GM11168 (cell line): ENCODE measurements at regions not wholly inside any gene's neighbourhood (a gene's known extent, or its start where the extent isn't known, plus 50 kb on each side); places are given as distances from the start of the nearest gene placed in this dataset.
"Not testable (repeated sequence)": the region's sequence is repeated elsewhere in the genome, so short reads cannot be mapped to it uniquely, and the experiment has no call there.

Source experiments
- in situ Hi-C: fragments of 300-500 bp; cut with MboI; formaldehyde crosslinking; loops from one replicate; pipeline ENCODE4 v1.12.0; 2022; ENCODE audit warnings: low sequenced_read_pairs; ENCODE audit not compliant: unreplicated experiment

DNA sequence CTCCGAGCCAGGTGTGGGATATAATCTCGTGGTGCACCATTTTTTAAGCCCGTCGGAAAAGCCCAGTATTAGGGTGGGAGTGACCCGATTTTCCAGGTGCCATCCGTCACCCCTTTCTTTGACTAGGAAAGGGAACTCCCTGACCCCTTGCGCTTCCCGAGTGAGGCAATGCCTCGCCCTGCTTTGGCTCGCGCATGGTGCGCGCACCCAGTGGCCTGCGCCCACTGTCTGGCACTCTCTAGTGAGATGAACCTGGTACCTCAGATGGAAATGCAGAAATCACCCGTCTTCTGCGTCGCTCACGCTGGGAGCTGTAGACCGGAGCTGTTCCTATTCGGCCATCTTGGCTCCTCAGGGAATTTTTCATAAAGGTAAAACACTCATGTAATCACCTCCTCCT is 63.9 kb downstream of the RWDD3 start:
- in situ Hi-C loops, result not testable (repeated sequence)

DNA sequence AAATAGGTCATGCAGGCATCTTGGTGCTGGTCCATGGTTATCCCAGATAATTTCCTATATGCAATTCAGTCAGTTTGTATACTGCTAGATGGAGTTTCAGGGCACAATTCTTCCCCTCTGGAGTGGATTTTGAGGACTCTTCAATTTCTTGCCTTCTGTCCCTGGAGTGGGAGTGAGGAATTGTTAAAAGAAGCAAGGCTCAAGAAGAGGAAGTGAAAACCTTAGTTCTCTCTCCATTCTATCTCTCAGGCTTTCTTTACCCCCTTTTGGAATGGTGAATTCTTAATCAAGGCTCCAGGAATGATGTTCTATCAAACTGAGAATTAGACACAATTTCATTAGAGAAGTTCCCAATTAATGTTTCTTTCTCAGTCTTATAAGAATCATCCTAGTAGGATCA is 67.1 kb downstream of the RWDD3 start:
- in situ Hi-C loops, result no loop called here

DNA sequence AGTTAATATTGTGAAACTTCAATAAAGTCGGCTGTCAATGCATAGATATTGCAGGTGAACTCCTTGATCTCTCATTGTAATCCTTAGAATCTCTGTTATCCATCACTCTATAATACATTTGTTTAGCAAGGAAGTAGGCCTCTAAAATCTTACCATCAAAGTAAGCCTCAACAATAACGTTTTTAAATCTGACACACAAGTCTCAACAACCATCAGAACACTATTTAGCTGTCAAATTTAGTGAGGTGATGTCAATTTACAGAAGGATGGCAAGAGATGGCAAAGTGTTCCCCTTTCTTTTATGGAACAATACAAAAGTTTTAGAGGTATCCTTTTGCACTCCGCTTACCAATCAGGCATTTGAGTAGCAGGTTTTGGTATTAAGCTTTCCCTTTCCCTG is 67.6 kb downstream of the RWDD3 start:
- in situ Hi-C loops, result no loop called here

DNA sequence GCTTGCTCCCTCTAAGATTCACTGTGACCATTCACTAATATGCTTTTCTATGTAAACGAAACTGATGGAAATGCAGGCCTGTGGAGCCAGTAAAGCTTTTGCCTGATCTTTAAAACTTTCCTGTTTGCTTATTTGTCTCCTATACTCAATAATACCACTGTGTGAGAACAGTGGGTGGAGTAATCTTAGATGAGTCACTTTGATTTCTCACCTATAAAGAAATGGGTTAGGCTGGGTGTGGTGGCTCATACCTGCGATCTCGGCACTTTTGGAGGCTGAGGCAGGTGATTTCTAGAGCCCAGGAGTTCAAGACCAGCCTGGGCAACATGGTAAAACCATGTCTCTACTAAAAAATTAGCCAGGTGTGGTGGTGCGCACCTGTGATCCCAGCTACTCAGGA is 70.8 kb downstream of the RWDD3 start:
- in situ Hi-C loops, result no loop called here

DNA sequence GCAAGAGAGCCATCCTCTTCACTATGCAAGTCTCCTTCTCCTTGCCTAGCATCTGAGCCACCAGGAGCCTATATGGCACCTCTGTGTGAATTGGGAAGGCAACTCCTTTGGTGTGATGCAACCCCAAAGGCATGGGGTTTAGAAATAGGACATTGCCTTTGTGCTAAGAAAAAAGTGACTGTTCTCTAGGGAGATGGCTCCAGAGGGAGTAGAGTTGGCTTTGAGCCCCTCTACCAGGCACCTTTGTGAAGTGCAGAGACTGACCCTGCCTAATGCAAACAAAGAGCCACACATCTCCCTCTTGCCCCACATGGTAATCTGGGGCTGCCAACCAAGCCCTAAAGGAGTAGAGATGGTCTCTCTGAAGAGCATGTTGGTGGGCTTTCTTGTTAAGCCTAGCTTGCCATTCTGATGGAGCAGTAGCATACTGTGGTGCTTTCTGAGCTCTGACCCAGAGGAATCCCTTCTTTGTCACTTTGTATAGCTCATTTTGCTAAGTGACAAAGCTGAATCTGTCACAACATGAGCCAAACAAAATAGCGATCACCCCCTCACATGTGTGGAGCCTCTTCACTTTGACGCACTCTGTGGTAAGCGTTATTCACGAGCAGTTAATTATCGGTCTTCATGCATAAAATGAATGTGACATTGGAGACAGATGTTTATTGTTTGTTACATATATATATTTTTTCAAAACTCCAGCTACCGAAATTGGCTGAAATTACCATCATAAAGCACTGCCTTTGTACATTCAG is 74.4 kb downstream of the RWDD3 start:
- in situ Hi-C loops, result no loop called here

DNA sequence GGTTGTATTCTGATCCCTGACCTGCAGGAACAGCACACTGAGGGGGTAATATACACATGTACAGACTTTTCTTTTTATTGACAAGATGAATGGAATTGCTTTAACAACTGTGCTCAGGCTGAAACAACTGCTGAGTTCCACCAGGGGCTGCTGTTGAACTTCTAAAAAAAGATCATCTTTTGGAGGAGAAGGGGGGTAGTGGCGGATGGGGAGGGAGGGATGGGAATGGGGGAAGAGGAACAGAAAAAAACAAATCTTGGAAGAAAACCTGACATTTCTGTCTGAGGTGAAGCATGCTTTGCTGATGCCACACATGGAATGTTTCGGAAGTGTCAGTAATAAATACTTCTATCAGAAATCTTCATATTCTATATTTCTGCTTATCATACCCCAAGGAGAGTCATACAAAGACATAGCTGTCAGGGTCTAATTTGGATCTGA is 75.0 kb downstream of the RWDD3 start:
- in situ Hi-C loops, result no loop called here

DNA sequence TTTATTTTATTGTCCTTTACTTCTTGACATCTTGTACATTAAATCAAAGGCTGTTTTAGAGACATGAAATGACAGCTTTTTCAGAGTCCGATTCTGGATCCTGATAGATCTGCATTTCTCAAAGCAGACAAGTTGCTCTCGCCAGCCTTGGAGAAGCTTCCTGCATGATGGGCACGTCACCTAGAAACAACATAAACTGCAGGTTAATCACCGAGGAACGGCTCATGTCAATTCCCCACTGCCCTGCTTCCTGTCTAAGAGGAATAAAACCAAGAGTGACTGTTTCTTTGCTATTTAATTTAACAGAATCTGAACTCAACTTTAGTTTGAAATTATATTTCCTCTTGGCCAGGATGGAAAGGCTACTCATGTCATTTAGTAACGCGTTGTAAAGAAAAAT is 77.0 kb downstream of the RWDD3 start:
- in situ Hi-C loops, result no loop called here

DNA sequence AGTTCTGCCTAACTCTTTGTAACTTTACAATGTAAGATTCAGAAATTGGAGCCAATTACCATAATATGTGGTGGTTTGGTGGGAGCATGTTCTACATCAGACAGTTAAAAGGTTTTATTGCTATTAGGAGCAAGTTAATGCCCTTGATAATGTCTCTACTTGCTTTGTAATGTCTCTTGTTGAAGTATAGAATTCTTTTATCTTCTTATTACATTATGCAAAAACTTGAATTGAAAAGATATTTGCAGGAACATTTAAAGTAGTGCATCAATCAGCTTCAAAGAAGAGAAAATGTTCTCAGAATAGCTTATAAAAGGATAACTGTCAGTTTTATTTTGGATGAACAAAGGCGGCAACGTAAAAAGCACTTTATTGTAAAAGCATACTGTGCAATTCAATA is 77.8 kb downstream of the RWDD3 start:
- in situ Hi-C loops, result no loop called here

DNA sequence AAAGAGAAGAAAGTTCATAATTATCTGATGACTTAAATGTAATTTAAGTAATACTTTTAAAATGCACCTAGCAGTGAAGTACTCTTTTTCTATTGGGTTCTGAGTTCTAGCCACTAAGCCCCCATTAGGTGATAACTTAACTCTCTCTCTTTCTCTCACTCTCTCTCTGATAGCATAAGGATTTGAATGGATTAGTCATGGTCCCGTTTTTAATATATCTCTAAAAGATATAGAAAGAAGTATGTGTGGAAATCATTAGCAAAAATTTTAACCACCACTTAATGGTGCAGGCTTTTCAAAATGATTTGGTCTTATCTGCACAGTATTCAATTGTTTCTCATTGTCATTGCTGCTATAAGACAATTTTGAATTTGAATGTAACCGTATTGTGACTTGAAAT is 78.2 kb downstream of the RWDD3 start:
- in situ Hi-C loops, result no loop called here

DNA sequence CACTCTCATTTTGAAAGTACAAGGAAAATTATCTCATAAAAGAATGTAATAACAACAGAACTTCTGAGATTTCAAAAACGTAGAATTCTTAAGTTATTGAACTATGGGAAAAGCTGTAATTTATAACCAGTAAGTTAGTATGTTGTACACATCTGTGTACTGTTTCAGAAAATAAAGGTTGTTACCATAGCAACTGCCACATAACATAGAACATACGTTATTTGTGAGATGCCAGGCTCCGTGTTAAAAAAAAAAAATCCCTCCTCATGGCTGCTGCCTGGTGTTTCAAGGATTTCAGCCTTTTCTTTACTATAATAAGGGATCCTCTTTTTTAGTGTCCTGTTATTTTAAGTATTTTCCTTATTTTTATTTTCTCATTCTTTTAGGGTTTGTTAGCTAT is 79.5 kb downstream of the RWDD3 start:
- in situ Hi-C loops, result no loop called here

DNA sequence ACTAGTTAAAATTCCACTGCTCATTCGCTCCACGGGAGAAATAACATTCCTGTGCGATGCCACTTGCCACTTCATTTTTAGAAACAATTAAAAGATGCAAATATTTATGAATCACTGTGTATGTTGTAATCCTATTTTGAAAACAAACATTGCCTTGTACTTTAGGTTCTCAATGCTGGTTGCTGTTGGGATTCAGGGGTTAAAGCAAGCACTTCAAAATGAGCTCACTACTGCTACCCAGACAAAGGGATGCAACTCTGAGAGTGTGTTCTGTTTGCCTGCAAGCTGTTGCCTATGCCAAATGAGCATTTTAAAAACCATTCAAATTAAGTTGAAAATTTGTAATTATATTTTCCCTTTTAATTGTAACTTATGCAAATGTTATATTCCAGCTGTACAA is 87.5 kb downstream of the RWDD3 start:
- in situ Hi-C loops, result no loop called here

DNA sequence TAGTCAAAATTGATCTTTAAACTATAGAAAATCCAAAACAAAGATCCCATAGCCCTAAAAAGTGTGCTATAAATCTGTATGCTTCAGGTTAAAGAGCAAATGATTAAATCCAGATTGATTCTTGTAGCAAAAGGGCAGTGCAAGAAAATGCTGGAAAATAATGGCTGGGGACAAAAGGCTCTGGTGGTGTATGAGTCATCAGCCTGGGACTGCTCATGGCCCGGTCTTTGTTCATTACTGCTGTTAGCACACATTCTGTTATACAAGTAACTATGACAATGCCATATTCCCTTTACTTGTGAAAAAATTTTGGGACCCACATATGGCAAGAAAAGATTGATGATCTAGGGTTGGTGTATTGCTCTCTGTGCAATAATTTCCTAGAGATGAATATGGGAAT is 89.1 kb downstream of the RWDD3 start:
- in situ Hi-C loops, result no loop called here

DNA sequence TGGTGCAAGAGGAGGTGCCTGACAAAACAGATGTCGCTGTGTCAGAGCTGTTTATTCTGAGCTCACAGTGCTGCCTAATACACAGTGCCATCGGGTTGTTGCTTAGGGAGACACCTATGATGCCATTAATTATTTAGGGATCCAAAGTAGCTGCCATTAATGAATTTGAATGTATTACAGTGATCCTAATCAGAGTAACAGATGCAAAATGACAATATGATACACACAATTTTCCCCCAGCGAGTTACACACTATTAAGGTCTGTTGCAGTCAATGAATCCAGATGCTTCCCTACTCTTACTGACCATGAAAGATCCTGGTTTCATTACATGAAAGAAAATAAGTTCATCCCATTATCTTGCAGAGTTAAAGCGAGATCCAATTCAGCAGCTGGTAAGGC is 91.3 kb downstream of the RWDD3 start:
- in situ Hi-C loops, result no loop called here

DNA sequence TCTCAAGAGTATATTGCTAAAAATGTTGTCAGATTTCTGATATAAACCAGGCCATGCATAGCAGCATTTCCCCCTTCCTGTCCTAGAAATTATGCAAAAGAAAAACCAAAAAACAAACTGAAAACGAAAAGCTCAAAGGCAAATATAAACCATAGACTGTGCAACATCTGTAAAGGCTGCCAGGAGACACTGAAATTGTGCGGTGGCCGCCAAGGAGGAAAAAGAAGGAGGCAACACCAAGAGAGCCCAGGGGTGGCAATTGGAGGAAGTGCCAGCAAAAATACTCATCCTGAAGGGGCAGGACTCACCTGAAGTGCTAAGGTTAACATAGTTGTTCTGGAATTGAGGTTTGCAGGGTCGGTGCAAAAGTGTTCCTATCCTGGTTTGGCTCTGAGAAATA is 92.0 kb downstream of the RWDD3 start:
- in situ Hi-C loops, result no loop called here

DNA sequence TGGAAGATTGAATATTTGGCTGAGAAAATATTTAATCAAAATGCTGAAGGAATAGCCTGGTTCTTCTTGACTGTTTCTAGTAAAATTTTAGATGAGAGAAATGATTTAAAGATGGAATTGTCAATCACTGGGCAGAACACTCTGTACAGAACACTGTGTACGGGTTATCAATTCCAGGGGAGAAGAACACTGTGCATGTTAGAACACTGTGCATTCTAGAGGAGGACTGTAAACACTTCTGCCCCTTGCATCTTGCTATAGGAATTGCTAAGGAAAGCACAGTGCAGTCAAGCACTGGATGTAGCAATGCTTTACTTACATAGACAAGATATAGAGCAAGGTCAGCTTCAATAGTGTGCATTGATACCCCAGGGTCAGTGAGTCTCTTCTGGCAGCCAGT is 98.7 kb downstream of the RWDD3 start:
- in situ Hi-C loops, result no loop called here

DNA sequence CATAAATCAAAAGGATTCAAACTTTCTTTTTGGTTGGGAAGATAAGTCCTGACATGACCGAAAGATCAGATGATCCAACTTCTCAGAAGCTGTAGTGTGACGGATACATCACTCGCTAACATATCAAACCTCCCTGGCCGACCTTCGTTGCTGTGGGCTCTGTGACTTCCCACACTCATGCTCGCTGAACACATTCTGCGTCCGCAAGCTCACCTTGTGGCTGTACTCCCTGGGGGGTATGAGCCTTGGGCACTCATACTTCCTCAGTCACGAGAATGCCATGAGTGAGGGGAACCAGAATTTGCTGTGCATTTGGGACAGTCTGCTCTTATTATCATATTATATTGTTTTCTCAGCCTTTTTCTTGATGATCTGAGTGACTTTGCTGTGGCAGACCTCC is 105.4 kb downstream of the RWDD3 start:
- in situ Hi-C loops, result no loop called here

DNA sequence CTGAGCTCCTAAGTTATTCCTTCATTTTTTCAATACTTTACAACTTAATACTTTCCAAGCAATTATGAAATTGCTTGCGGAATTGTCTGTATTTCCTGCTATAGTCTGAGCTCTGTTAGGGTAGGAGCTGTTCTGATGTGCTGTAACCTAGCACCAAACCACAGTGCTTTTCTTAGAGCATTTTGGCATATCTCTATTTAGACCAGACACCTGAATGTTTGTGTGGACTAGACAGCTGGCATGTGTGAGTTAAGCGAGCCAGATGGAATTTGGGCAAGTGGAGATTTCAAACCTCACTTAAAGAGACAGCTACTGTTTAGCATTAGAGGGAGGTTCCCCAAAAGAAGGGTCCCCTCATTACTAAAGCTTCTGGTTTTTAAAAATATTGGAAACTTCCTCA is 106.1 kb downstream of the RWDD3 start:
- in situ Hi-C loops, result no loop called here

DNA sequence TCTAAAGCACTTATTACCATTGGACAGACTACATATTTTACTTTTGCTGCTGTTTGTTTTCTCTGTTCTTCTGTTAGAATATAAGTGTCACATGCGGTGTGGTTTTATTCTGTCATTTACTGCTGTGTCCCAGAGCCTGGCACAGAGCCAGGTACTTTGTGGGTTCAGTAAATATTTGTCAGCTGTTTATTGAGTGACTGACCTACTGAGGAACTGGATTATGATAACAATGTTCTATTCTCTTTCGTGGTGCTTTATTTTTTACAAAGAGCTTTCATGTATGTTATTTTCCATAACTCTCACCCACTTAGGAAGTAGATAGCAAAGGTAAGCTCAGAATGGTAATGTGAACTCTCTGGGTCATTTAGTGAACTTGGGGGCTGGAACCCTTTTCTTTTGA is 118.8 kb downstream of the RWDD3 start:
- in situ Hi-C loops, result no loop called here

DNA sequence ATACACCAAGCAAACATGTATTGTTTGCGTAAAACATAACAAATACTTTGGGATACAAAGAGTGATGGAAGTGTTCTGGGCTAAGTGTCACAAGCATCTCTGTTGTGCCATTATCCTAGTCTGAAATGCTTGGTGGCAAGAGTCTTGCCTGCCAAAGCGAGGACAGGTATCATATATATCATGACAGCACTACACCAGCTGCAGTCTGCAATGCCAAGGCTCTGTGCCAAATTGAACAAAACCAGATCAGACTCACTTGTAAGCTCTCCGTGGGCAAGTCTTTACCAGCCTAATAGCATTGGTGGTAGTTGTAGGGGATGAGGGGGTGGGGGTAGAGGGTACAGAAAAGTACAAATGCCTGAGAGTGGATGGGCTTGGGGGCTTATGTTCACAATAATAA is 119.2 kb downstream of the RWDD3 start:
- in situ Hi-C loops, result no loop called here

DNA sequence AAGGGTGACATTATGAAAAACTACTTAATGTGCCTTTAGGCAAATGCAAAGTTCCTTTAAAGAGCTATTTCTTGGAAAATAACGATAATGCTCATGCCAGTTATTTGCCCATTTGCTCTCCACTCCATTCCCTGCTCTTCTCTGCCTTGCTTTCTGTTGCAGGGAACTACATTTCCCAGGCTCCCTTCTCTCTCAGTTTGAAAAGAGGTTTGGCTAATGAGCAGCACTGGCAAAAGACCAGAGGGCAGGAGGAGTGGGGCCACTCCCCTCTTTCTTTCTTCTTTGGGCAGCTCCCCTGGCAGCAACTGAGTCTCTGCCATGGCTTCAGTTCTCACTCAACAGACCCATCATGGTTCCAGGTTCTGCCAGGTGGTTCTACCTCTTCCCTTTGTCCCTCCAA is 130.5 kb downstream of the RWDD3 start:
- in situ Hi-C loops, result no loop called here

DNA sequence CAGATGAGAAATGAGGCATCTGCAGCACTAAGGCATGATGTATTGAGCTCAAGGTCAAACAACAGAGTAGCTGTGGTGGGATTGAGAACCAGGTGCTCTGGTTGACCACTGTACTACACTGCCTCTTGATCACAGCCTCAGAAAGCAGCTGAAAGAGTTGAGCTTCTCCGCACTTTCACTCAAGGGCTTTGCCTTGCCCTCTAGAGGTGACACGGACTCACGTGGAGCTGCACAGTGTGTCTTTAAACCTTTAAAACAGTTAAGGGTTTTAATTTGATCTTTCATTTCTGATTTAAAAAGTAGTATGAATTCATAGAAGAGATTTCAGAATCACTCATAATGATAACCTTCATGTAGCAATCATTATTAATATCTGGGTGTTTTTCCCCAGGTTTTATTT is 132.5 kb downstream of the RWDD3 start:
- in situ Hi-C loops, result no loop called here

DNA sequence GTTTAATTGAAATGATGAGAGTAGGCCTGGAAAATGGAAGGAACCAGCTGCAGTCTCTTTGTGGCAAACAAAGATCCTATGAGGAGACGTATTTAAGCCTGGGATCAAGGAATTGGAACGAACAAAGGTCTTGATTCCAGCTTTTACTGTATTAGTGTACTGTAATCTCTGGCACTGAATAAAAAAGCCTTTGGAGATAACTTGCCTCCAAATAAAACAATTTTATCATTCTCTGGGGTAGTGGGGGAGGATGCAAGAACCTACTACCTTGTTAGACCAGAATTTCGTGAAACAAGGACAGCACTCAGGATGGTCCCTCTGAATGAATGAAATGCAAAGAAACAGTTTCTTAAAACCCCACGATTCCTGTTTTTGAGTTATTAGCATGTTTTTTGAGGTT is 134.2 kb downstream of the RWDD3 start:
- in situ Hi-C loops, result no loop called here
